ENCODE measurements at regions not wholly inside any gene's neighbourhood (a gene's known extent, or its start where the extent isn't known, plus 50 kb on each side); places are given as distances from the start of the nearest gene placed in this dataset.
A peak's percentile ranks its signal among the peaks of the same experiment; 100 is the strongest.

DNA sequence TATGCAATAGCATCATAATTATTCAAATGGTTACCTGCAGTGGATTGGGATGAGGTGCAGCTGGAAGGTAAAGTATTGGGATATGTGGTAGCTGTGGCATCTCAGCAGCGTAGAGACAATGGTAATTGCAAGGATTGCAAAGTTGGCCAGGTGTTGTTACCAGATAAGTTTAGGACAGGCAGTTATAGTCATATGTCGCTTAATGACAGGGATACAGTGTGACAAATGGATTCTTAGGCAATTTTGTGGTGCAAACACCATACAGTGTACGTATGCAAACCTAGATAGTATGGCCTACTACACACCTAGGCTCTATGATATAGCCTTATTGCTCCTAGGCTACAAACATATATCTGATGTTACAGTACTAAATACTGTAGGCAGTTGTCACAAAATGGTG lies 163.5 kb upstream of the LYZL2 start:
- Histone ChIP-seq H3K36me3 (ENCODE audit: control insufficient read depth, insufficient read depth, low read length) (no peaks in the 10 kb centered on the region), H3K9me3 (ENCODE audit: control insufficient read depth, insufficient read depth, low read length) (no peaks in the 10 kb centered on the region), H3K4me3 (ENCODE audit: low read depth, low read length) (no peak overlapping the region), H3K27me3 (ENCODE audit: control insufficient read depth, insufficient read depth, low read length) (no peaks in the 10 kb centered on the region), H3K4me1 (ENCODE audit: control insufficient read depth, insufficient read depth, low read length) (no peaks in the 10 kb centered on the region), H3K27ac (ENCODE audit: low read depth, low read length) (no peak overlapping the region)
- DNase-seq (ENCODE audit: low read depth in 4 of 6, low spot score in 6 of 6), result no peak
- 100% methylated on average over 1 of the region's 3 CpGs for WGBS (ENCODE audit: insufficient coverage)

GRCh38 chr10:30792025-30792424 lies 162.5 kb upstream of the LYZL2 start:
- DNase-seq (ENCODE audit: low read depth in 4 of 6, low spot score in 6 of 6), result no peak
- no peak overlapping the region for H3K4me3 ChIP-seq (ENCODE audit: low read depth, low read length)
- no peak overlapping the region for H3K27ac ChIP-seq (ENCODE audit: low read depth, low read length)
- H3K4me1 ChIP-seq (ENCODE audit: control insufficient read depth, insufficient read depth, low read length), result no peaks in the 10 kb centered on the region
- H3K27me3 ChIP-seq (ENCODE audit: control insufficient read depth, insufficient read depth, low read length), result no peaks in the 10 kb centered on the region
- 98% methylated on average over 2 of the region's 2 CpGs for WGBS (ENCODE audit: insufficient coverage)
- no peaks in the 10 kb centered on the region for H3K36me3 ChIP-seq (ENCODE audit: control insufficient read depth, insufficient read depth, low read length)
- no peaks in the 10 kb centered on the region for H3K9me3 ChIP-seq (ENCODE audit: control insufficient read depth, insufficient read depth, low read length)

DNA sequence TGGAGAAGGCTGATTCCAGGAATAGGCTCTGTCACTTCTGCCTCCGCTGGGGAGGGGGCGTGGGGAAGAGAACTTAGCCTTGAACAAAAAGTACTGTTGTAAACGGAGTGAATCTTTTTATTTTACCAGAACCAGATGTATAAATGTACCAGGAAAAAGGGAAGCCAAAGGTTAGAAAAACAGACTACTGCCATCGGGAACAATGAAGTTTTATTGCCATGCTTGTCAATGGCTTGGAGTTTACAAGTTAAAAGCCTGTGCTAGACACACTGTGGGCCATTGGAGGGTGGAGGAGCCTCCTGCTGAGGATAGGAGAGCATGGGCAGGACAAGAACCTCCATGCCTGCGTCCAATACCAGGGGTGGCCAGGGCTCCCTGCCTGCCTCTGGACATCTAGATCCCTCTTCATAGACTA lies 161.7 kb upstream of the LYZL2 start:
- WGBS (ENCODE audit: insufficient coverage), result 29% methylated on average over 2 of the region's 5 CpGs
- Histone ChIP-seq H3K27me3 (ENCODE audit: control insufficient read depth, insufficient read depth, low read length) (no peaks in the 10 kb centered on the region), H3K36me3 (ENCODE audit: control insufficient read depth, insufficient read depth, low read length) (no peaks in the 10 kb centered on the region), H3K27ac (ENCODE audit: low read depth, low read length) (no peak overlapping the region), H3K4me1 (ENCODE audit: control insufficient read depth, insufficient read depth, low read length) (peaks cover under 1% of the 10 kb centered on the region), H3K4me3 (ENCODE audit: low read depth, low read length) (no peak overlapping the region), H3K9me3 (ENCODE audit: control insufficient read depth, insufficient read depth, low read length) (no peaks in the 10 kb centered on the region)
- no peak for DNase-seq (ENCODE audit: low read depth in 4 of 6, low spot score in 6 of 6)

- Histone ChIP-seq H3K27me3 (ENCODE audit: control insufficient read depth, insufficient read depth, low read length) (no peaks in the 10 kb centered on the region), H3K4me3 (ENCODE audit: low read depth, low read length) (no peak overlapping the region), H3K9me3 (ENCODE audit: control insufficient read depth, insufficient read depth, low read length) (no peaks in the 10 kb centered on the region), H3K36me3 (ENCODE audit: control insufficient read depth, insufficient read depth, low read length) (no peaks in the 10 kb centered on the region), H3K27ac (ENCODE audit: low read depth, low read length) (no peak overlapping the region), H3K4me1 (ENCODE audit: control insufficient read depth, insufficient read depth, low read length) (peaks cover 10% of the 10 kb centered on the region)
- no peak for DNase-seq (ENCODE audit: low read depth in 4 of 6, low spot score in 6 of 6)
- 95% methylated on average over 5 of the region's 10 CpGs for WGBS (ENCODE audit: insufficient coverage)
Measured at GRCh38 chr10:30789806-30790205, 160.3 kb upstream of the LYZL2 start.

DNA sequence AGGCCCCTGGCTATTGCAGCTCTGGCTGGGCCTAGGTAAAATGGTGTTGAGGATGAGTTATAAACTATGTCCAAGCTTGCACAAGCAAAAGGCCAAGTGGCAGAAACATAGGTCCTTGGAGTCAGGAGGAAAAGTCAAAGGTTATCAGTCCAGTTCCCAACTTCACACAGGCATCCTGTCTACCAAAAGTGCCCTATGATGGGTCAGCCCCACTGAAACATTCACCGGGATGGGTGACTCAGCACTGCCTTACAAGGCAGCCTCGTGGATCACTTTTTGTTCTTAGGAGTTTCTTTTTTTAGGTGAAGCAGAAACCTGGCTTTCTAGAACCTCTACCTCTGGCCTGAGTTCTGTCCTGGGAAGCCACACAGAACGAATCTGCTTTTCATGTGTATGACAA lies 158.8 kb upstream of the LYZL2 start:
- Histone ChIP-seq H3K4me1 (ENCODE audit: control insufficient read depth, insufficient read depth, low read length) (peaks cover 20% of the 10 kb centered on the region), H3K9me3 (ENCODE audit: control insufficient read depth, insufficient read depth, low read length) (no peaks in the 10 kb centered on the region), H3K27me3 (ENCODE audit: control insufficient read depth, insufficient read depth, low read length) (no peaks in the 10 kb centered on the region), H3K36me3 (ENCODE audit: control insufficient read depth, insufficient read depth, low read length) (no peaks in the 10 kb centered on the region), H3K4me3 (ENCODE audit: low read depth, low read length) (no peak overlapping the region), H3K27ac (ENCODE audit: low read depth, low read length) (no peak overlapping the region)
- DNase-seq (ENCODE audit: low read depth in 4 of 6, low spot score in 6 of 6), result no peak
- no CpG with 5 or more reads among the region's 3 CpGs for WGBS (ENCODE audit: insufficient coverage)

DNA sequence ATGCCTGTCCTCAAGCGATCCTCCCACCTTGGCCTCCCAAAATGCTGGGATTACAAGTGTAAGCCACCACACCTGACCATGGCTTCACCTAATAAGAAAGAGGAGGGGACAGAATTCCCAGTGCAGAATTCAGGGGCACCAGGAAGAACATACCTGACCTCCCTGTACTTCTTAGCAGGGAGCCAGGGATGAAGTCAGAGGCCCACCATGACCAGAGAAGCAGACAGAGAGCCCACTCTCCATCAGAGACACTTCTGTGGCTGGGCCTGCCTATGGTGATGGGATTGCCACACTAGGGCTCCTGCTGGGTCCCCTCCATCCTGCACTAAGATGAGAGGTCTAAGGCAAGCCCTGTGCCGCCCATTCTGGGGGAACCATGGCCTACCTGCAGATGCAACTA lies 157.4 kb upstream of the LYZL2 start:
- no peak for DNase-seq (ENCODE audit: low read depth in 4 of 6, low spot score in 6 of 6)
- Histone ChIP-seq H3K27me3 (ENCODE audit: control insufficient read depth, insufficient read depth, low read length) (no peaks in the 10 kb centered on the region), H3K4me1 (ENCODE audit: control insufficient read depth, insufficient read depth, low read length) (peaks cover 34% of the 10 kb centered on the region), H3K27ac (ENCODE audit: low read depth, low read length) (no peak overlapping the region), H3K36me3 (ENCODE audit: control insufficient read depth, insufficient read depth, low read length) (no peaks in the 10 kb centered on the region), H3K4me3 (ENCODE audit: low read depth, low read length) (no peak overlapping the region), H3K9me3 (ENCODE audit: control insufficient read depth, insufficient read depth, low read length) (no peaks in the 10 kb centered on the region)
- 100% methylated on average over 2 of the region's 2 CpGs for WGBS (ENCODE audit: insufficient coverage)

DNA sequence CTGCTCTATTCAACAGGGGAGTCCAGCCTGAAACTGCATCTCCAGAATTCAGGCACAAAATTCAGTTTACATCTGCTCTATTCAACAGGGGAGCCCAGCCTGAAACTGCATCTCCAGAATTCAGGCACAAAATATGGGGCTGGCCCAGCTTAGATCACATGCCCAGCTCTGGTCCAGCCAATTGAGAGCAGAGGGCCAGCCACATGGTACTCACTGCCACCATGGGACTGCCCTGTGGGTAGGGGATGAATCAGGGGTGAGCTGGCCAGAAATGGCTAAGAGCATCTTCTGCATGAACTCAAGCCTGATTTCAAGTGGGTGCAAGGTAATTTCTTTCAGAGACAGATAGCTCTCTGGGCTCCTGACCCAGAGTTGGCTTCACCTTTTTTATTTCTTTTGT lies 156.6 kb upstream of the LYZL2 start:
- Histone ChIP-seq H3K4me1 (ENCODE audit: control insufficient read depth, insufficient read depth, low read length) (peaks cover 42% of the 10 kb centered on the region), H3K9me3 (ENCODE audit: control insufficient read depth, insufficient read depth, low read length) (no peaks in the 10 kb centered on the region), H3K4me3 (ENCODE audit: low read depth, low read length) (no peak overlapping the region), H3K27ac (ENCODE audit: low read depth, low read length) (peak overlapping the region; percentile 93), H3K27me3 (ENCODE audit: control insufficient read depth, insufficient read depth, low read length) (no peaks in the 10 kb centered on the region), H3K36me3 (ENCODE audit: control insufficient read depth, insufficient read depth, low read length) (no peaks in the 10 kb centered on the region)
- no peak for DNase-seq (ENCODE audit: low read depth in 4 of 6, low spot score in 6 of 6)

DNA sequence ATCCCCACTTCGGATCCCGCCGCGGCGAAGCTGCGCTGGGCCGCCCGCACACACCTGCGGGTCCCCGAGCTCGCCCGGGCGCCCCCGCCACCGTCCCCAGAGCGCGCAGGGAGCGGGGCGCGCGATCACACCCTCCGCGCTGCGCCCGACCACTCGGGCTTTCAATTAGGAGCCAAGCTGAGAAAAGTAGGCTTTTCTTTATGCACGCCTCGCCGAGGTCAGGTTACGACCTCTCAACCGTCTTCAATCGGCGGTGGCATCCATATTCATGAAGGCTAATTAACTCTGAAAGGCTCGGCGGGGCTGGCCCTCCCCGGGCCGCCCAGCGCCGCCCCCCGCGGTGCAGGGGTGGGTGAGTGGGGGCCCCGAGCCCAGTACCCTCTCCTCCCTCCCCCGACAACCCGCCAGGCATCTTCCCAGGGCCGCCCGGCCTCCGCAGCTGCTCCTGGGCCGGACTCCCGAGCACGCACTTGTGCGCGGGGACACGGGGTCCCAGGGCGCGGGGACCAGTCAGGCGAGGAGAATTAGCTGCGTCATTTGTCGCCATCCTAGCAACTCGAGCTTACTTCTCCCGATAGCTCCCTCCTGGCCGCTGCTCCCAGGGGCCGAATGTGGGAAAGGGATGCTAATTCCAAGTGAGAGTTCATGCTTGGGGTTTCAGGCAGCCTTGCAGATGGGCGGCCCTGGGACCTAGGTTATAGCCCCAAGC lies 155.5 kb upstream of the LYZL2 start:
- H3K27me3 ChIP-seq (ENCODE audit: control insufficient read depth, insufficient read depth, low read length), result no peaks in the 10 kb centered on the region
- peaks cover 53% of the 10 kb centered on the region for H3K4me1 ChIP-seq (ENCODE audit: control insufficient read depth, insufficient read depth, low read length)
- H3K4me3 ChIP-seq (ENCODE audit: low read depth, low read length), result peak overlapping the region; percentile 47
- H3K9me3 ChIP-seq (ENCODE audit: control insufficient read depth, insufficient read depth, low read length), result no peaks in the 10 kb centered on the region
- H3K36me3 ChIP-seq (ENCODE audit: control insufficient read depth, insufficient read depth, low read length), result no peaks in the 10 kb centered on the region
- under 1% methylated on average over 62 of the region's 63 CpGs for WGBS (ENCODE audit: insufficient coverage)
- peak overlapping the region; percentile 93 for H3K27ac ChIP-seq (ENCODE audit: low read depth, low read length)
- peak in 5 of 6 donors; percentile 71 to 93 (median 79) for DNase-seq (ENCODE audit: low read depth in 4 of 6, low spot score in 6 of 6)

DNA sequence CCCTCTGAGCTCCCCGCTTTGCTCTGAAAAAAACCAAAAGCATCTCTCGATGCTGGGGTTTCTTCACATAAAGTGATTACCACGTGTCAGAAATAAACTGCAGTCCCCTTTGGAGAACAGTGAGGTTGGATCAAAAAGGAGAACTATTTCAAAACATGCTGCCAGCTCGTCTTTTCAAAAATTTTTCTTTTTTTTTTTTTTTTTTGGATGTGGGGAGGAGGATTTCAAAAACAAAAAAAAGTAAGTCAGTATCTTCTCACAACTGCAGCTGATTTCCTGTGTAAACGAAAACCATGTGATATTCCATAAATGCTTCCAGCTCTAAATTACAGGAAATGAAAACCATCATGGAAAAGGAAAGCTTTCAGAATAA lies 155.0 kb upstream of the LYZL2 start:
- Histone ChIP-seq H3K9me3 (ENCODE audit: control insufficient read depth, insufficient read depth, low read length) (no peaks in the 10 kb centered on the region), H3K4me3 (ENCODE audit: low read depth, low read length) (peak overlapping the region; percentile 47), H3K27me3 (ENCODE audit: control insufficient read depth, insufficient read depth, low read length) (no peaks in the 10 kb centered on the region), H3K4me1 (ENCODE audit: control insufficient read depth, insufficient read depth, low read length) (peaks cover 53% of the 10 kb centered on the region), H3K36me3 (ENCODE audit: control insufficient read depth, insufficient read depth, low read length) (no peaks in the 10 kb centered on the region), H3K27ac (ENCODE audit: low read depth, low read length) (peak overlapping the region; percentile 93)
- 0% methylated on average over 1 of the region's 5 CpGs for WGBS (ENCODE audit: insufficient coverage)
- no peak for DNase-seq (ENCODE audit: low read depth in 4 of 6, low spot score in 6 of 6)

DNA sequence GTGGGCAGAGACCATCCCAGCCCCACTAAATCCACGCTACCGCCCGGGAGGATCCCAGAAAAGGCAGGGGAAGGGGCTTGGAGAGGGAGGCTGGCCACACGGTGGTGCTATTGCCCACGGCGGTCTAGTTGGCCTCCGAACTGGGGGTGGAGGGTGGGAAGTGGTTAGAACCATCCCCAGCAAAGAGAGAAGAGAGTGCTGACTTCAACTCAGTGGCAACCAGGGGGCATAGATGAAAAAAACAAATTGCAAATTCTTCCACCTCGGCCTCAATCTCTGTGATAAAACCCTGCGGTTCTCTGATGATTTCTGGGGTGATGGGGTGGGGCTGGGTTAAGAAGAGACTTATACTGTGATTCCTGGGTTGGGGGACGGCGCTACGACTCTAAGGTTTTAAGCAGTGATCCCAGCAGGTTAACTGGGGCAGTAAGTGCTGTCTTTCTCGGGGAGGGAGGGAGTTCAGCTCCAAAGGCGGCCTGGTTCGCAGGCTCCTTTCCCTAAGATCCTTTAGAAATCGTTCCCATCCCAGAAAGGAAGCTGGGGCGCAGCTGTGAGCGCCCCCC lies 154.5 kb upstream of the LYZL2 start:
- H3K27ac ChIP-seq (ENCODE audit: low read depth, low read length), result peak overlapping the region; percentile 93
- WGBS (ENCODE audit: insufficient coverage), result 0% methylated on average over 10 of the region's 18 CpGs
- peaks cover 53% of the 10 kb centered on the region for H3K4me1 ChIP-seq (ENCODE audit: control insufficient read depth, insufficient read depth, low read length)
- H3K9me3 ChIP-seq (ENCODE audit: control insufficient read depth, insufficient read depth, low read length), result no peaks in the 10 kb centered on the region
- peak overlapping the region; percentile 24 for H3K4me3 ChIP-seq (ENCODE audit: low read depth, low read length)
- H3K36me3 ChIP-seq (ENCODE audit: control insufficient read depth, insufficient read depth, low read length), result no peaks in the 10 kb centered on the region
- DNase-seq (ENCODE audit: low read depth in 4 of 6, low spot score in 6 of 6), result peak; percentile 76 to 96 (median 82)
- no peaks in the 10 kb centered on the region for H3K27me3 ChIP-seq (ENCODE audit: control insufficient read depth, insufficient read depth, low read length)
